ENCODE measurements at regions not wholly inside any gene's neighbourhood (a gene's known extent, or its start where the extent isn't known, plus 50 kb on each side); places are given as distances from the start of the nearest gene placed in this dataset.

- Histone ChIP-seq H4K20me1 (ENCODE audit: insufficient read depth, low read length) (no peaks in the 10 kb centered on the region), H3K4me1 (ENCODE audit: insufficient read depth, low read length) (peaks cover 55% of the 10 kb centered on the region), H3K36me3 (ENCODE audit: insufficient read depth, low read length) (no peaks in the 10 kb centered on the region), H2AFZ (ENCODE audit: low read depth, low read length) (no peak overlapping the region), H3K27ac (ENCODE audit: low read length) (peak overlapping the region; percentile 3; the same call in 1 of the 2 replicates), H3K9ac (ENCODE audit: low read depth, low read length) (no peak overlapping the region), H3K4me2 (ENCODE audit: insufficient read depth, low read length) (no peak overlapping the region), H3K9me3 (ENCODE audit: insufficient read depth, low read length, severe bottlenecking) (no peaks in the 10 kb centered on the region), H3K4me3 (ENCODE audit: low read depth in 1 of 2, low read length in 2 of 2) (no peak overlapping the region), H3K27me3 (ENCODE audit: insufficient read depth, low read length, poor library complexity) (no peaks in the 10 kb centered on the region), H3K79me2 (ENCODE audit: insufficient read depth, low read length) (peaks cover 23% of the 10 kb centered on the region)
- peak; percentile 39 for DNase-seq
- TF ChIP-seq, protein P1, sequence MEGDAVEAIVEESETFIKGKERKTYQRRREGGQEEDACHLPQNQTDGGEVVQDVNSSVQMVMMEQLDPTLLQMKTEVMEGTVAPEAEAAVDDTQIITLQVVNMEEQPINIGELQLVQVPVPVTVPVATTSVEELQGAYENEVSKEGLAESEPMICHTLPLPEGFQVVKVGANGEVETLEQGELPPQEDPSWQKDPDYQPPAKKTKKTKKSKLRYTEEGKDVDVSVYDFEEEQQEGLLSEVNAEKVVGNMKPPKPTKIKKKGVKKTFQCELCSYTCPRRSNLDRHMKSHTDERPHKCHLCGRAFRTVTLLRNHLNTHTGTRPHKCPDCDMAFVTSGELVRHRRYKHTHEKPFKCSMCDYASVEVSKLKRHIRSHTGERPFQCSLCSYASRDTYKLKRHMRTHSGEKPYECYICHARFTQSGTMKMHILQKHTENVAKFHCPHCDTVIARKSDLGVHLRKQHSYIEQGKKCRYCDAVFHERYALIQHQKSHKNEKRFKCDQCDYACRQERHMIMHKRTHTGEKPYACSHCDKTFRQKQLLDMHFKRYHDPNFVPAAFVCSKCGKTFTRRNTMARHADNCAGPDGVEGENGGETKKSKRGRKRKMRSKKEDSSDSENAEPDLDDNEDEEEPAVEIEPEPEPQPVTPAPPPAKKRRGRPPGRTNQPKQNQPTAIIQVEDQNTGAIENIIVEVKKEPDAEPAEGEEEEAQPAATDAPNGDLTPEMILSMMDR (IDR thresholded peaks at IDR 0.05; ENCODE audit: borderline replicate concordance, extremely low read depth, low read length, poor library complexity, severe bottlenecking): no peak
- TF ChIP-seq EZH2 (IDR thresholded peaks at IDR 0.05; ENCODE audit: borderline replicate concordance, low read depth, low read length, severe bottlenecking): no peak
- peak; percentile 83 for ATAC-seq (ENCODE audit: insufficient read depth, low read depth)
Observed at GRCh38 chr2:181143790-181144300, 163.4 kb downstream of the UBE2E3 start.

DNA sequence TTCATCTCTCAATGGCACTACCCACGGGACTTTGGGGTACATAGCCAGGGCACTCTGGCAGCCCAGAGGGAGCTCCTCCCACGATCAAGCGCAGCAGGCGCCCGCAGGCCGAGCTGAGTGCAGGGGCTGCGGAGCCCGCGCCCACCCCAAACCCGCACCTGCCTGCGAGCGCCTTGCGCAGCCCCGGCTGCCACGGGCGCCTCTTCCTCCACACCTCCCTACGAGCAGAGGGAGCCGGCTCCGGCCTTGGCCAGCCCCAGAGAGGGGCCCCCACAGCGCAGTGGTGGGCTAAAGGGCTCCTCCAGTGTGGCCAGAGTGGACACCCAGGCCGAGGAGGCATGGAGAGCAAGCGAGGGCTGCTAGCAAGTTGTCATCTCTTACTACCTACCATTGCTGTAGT lies 165.2 kb downstream of the UBE2E3 start:
- H3K9ac ChIP-seq (ENCODE audit: low read depth, low read length): no peak overlapping the region
- H4K20me1 ChIP-seq (ENCODE audit: insufficient read depth, low read length): no peaks in the 10 kb centered on the region
- H3K4me2 ChIP-seq (ENCODE audit: insufficient read depth, low read length): no peak overlapping the region
- H3K79me2 ChIP-seq (ENCODE audit: insufficient read depth, low read length): peaks cover 18% of the 10 kb centered on the region
- H2AFZ ChIP-seq (ENCODE audit: low read depth, low read length): no peak overlapping the region
- H3K27ac ChIP-seq (ENCODE audit: low read length): no peak overlapping the region
- no peaks in the 10 kb centered on the region for H3K27me3 ChIP-seq (ENCODE audit: insufficient read depth, low read length, poor library complexity)
- H3K36me3 ChIP-seq (ENCODE audit: insufficient read depth, low read length): no peaks in the 10 kb centered on the region
- TF ChIP-seq, protein P1 (IDR thresholded peaks at IDR 0.05; ENCODE audit: borderline replicate concordance, extremely low read depth, low read length, poor library complexity, severe bottlenecking): no peak
- no peak for TF ChIP-seq EZH2 (IDR thresholded peaks at IDR 0.05; ENCODE audit: borderline replicate concordance, low read depth, low read length, severe bottlenecking)
- ATAC-seq (ENCODE audit: insufficient read depth, low read depth): no peak
- H3K4me3 ChIP-seq (ENCODE audit: low read depth in 1 of 2, low read length in 2 of 2): no peak overlapping the region
- H3K4me1 ChIP-seq (ENCODE audit: insufficient read depth, low read length): peaks cover 40% of the 10 kb centered on the region
- DNase-seq: no peak
- H3K9me3 ChIP-seq (ENCODE audit: insufficient read depth, low read length, severe bottlenecking): no peaks in the 10 kb centered on the region

DNA sequence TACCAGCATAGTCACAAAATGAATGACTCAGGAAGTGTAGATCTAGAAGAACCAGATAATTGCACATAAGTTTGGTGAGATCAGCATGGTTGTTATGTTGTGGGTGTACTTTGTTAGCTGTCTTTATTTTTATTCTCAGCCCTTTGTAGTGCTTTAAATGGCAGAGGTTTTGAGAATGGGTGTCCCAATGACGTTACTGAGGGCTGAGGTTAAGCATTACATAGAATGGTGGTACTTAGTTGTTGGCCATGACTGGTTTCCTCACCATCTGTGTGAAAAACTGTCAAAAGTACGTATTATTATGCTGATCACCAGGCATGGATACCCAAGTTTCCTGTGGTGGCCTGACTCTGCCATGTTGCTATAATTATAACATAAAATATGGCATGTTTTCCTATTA lies 165.8 kb downstream of the UBE2E3 start:
- H2AFZ ChIP-seq (ENCODE audit: low read depth, low read length): no peak overlapping the region
- no peaks in the 10 kb centered on the region for H3K36me3 ChIP-seq (ENCODE audit: insufficient read depth, low read length)
- H3K4me3 ChIP-seq (ENCODE audit: low read depth in 1 of 2, low read length in 2 of 2): no peak overlapping the region
- H3K79me2 ChIP-seq (ENCODE audit: insufficient read depth, low read length): peaks cover 18% of the 10 kb centered on the region
- H3K9me3 ChIP-seq (ENCODE audit: insufficient read depth, low read length, severe bottlenecking): no peaks in the 10 kb centered on the region
- H3K4me2 ChIP-seq (ENCODE audit: insufficient read depth, low read length): no peak overlapping the region
- H4K20me1 ChIP-seq (ENCODE audit: insufficient read depth, low read length): no peaks in the 10 kb centered on the region
- no peak overlapping the region for H3K27ac ChIP-seq (ENCODE audit: low read length)
- H3K4me1 ChIP-seq (ENCODE audit: insufficient read depth, low read length): peaks cover 36% of the 10 kb centered on the region
- no peaks in the 10 kb centered on the region for H3K27me3 ChIP-seq (ENCODE audit: insufficient read depth, low read length, poor library complexity)
- ATAC-seq (ENCODE audit: insufficient read depth, low read depth): no peak
- no peak for TF ChIP-seq EZH2 (IDR thresholded peaks at IDR 0.05; ENCODE audit: borderline replicate concordance, low read depth, low read length, severe bottlenecking)
- TF ChIP-seq, protein P1 (IDR thresholded peaks at IDR 0.05; ENCODE audit: borderline replicate concordance, extremely low read depth, low read length, poor library complexity, severe bottlenecking): no peak
- DNase-seq: no peak
- H3K9ac ChIP-seq (ENCODE audit: low read depth, low read length): no peak overlapping the region

GRCh38 chr2:181149056-181149455 lies 168.7 kb downstream of the UBE2E3 start:
- Histone ChIP-seq H3K79me2 (ENCODE audit: insufficient read depth, low read length) (peaks cover 11% of the 10 kb centered on the region), H3K4me3 (ENCODE audit: low read depth in 1 of 2, low read length in 2 of 2) (no peak overlapping the region), H3K9ac (ENCODE audit: low read depth, low read length) (no peak overlapping the region), H2AFZ (ENCODE audit: low read depth, low read length) (no peak overlapping the region), H3K9me3 (ENCODE audit: insufficient read depth, low read length, severe bottlenecking) (no peaks in the 10 kb centered on the region), H3K4me2 (ENCODE audit: insufficient read depth, low read length) (no peak overlapping the region), H3K4me1 (ENCODE audit: insufficient read depth, low read length) (peaks cover 18% of the 10 kb centered on the region), H4K20me1 (ENCODE audit: insufficient read depth, low read length) (no peaks in the 10 kb centered on the region), H3K27ac (ENCODE audit: low read length) (no peak overlapping the region), H3K27me3 (ENCODE audit: insufficient read depth, low read length, poor library complexity) (no peaks in the 10 kb centered on the region), H3K36me3 (ENCODE audit: insufficient read depth, low read length) (no peaks in the 10 kb centered on the region)
- ATAC-seq (ENCODE audit: insufficient read depth, low read depth) (no peak), DNase-seq (no peak)
- TF ChIP-seq, protein P1 (IDR thresholded peaks at IDR 0.05; ENCODE audit: borderline replicate concordance, extremely low read depth, low read length, poor library complexity, severe bottlenecking): no peak
- TF ChIP-seq EZH2 (IDR thresholded peaks at IDR 0.05; ENCODE audit: borderline replicate concordance, low read depth, low read length, severe bottlenecking): no peak
